CD4-positive, alpha-beta T cell treated with Interleukin-6 for 4 hours (primary cell): ENCODE measurements at regions not wholly inside any gene's neighbourhood (a gene's known extent, or its start where the extent isn't known, plus 50 kb on each side); places are given as distances from the start of the nearest gene placed in this dataset.

Experiments
- DNase-seq: peaks from one replicate; pipeline ENCODE4 v3.0.0-alpha.2; 2020; ENCODE audit warnings: mixed read lengths

- DNase-seq: no peak
Observed at GRCh38 chr12:75581515-75581914, 70.1 kb upstream of the KRR1 start.

GRCh38 chr12:75579552-75579951, 68.1 kb upstream of the KRR1 start:
- no peak for DNase-seq

GRCh38 chr12:75578546-75578945, 67.1 kb upstream of the KRR1 start:
- DNase-seq: no peak

GRCh38 chr12:75577812-75578211, 66.4 kb upstream of the KRR1 start:
- no peak for DNase-seq

GRCh38 chr12:75571656-75572205, 60.3 kb upstream of the KRR1 start:
- no peak for DNase-seq

GRCh38 chr12:75571204-75571603, 59.8 kb upstream of the KRR1 start:
- no peak for DNase-seq

GRCh38 chr12:75568801-75569200, 57.4 kb upstream of the KRR1 start:
- DNase-seq: no peak

GRCh38 chr12:75568393-75568792, 57.0 kb upstream of the KRR1 start:
- no peak for DNase-seq

- DNase-seq: no peak
Observed at GRCh38 chr12:75565795-75566194, 54.4 kb upstream of the KRR1 start.

GRCh38 chr12:75564852-75565251, 53.4 kb upstream of the KRR1 start:
- DNase-seq: no peak

- DNase-seq: no peak
Observed at GRCh38 chr12:75564398-75564797, 53.0 kb upstream of the KRR1 start.

GRCh38 chr12:75563351-75563750, 51.9 kb upstream of the KRR1 start:
- no peak for DNase-seq

- DNase-seq: no peak
Observed at GRCh38 chr12:75561921-75562320, 50.5 kb upstream of the KRR1 start.
